ENCODE measurements at regions not wholly inside any gene's neighbourhood (a gene's known extent, or its start where the extent isn't known, plus 50 kb on each side); places are given as distances from the start of the nearest gene placed in this dataset.

DNA sequence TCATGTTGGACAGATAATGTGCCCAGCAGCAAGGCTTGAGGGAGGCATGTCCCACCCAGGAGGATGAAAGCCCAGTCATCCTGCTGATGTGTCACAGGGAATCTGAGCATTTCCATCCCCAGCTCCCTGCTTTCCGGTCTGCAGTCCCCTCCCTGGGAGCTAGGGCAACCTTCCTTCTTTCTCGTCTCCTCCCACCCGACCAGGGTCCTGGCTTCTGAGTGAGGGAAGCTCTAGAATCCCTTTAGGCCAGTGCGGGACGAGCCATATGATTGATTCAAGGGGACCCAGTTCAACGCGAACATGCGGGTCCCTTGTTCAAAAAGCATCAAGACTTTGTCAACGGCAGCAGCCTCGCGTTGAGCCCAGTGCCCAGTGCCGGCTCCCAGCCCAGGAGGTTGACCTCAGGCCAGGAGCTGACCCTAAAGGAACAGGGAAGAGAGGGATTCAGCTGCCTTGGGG, 96.7 kb upstream of the TMPRSS2 start:
- TF ChIP-seq, protein P1, sequence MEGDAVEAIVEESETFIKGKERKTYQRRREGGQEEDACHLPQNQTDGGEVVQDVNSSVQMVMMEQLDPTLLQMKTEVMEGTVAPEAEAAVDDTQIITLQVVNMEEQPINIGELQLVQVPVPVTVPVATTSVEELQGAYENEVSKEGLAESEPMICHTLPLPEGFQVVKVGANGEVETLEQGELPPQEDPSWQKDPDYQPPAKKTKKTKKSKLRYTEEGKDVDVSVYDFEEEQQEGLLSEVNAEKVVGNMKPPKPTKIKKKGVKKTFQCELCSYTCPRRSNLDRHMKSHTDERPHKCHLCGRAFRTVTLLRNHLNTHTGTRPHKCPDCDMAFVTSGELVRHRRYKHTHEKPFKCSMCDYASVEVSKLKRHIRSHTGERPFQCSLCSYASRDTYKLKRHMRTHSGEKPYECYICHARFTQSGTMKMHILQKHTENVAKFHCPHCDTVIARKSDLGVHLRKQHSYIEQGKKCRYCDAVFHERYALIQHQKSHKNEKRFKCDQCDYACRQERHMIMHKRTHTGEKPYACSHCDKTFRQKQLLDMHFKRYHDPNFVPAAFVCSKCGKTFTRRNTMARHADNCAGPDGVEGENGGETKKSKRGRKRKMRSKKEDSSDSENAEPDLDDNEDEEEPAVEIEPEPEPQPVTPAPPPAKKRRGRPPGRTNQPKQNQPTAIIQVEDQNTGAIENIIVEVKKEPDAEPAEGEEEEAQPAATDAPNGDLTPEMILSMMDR (conservative IDR thresholded peaks at IDR 0.05 in 1 of 2, IDR thresholded peaks at IDR 0.05 in 1 of 2; ENCODE audit: extremely low read depth in 1 of 2, insufficient read depth in 1 of 2, low read depth in 1 of 2, low read length in 2 of 2) = no peak
- TF ChIP-seq EZH2 (IDR thresholded peaks at IDR 0.05; ENCODE audit: borderline replicate concordance, low read length) = no peak

Data from mammary epithelial cell (primary cell).